K562 (cell line): ENCODE measurements at regions not wholly inside any gene's neighbourhood (a gene's known extent, or its start where the extent isn't known, plus 50 kb on each side); places are given as distances from the start of the nearest gene placed in this dataset.

ENCODE experiments used
- IRF2 ChIP-seq: sonication (generic); formaldehyde crosslinking; IDR thresholded peaks from 2 replicates; pipeline ENCODE4 v1.8.1; 2022; ENCODE audit warnings: mild to moderate bottlenecking, missing genetic modification reagents
- MCM5 ChIP-seq: fragments of 450-650 bp; IDR thresholded peaks from 2 replicates; pipeline ENCODE4 v1.6.1; 2016; ENCODE audit warnings: low read depth
- MLX ChIP-seq, 2 experiments: fragments of 450-650 bp in 1 of 2; sonication (generic) in 1 of 2; formaldehyde crosslinking; conservative IDR thresholded peaks; 2 replicates each; pipeline versions ENCODE4 v1.4.0 to v1.8.1; 2020 to 2022; ENCODE audit warnings: mild to moderate bottlenecking in 1 of 2, missing genetic modification reagents in 1 of 2
- PKNOX1 ChIP-seq: fragments of 450-650 bp; IDR thresholded peaks from 2 replicates; pipeline ENCODE4 v1.6.1; 2016
- RBM25 ChIP-seq: fragments of 200-400 bp; formaldehyde crosslinking; IDR thresholded peaks from 2 replicates; pipeline ENCODE4 v1.6.1; 2018; ENCODE audit warnings: low read length, low read depth, moderate library complexity; ENCODE audit not compliant: severe bottlenecking
- SP2 ChIP-seq: IDR thresholded peaks from 2 replicates; pipeline ENCODE4 v1.6.1; 2011; ENCODE audit warnings: mild to moderate bottlenecking, low read depth, low read length, moderate library complexity; ENCODE audit not compliant: poor library complexity, severe bottlenecking; ENCODE audit errors: extremely low read depth
- TCF7L2 ChIP-seq: fragments of 150-350 bp; IDR thresholded peaks from 2 replicates; pipeline ENCODE4 v1.6.1; 2016; ENCODE audit warnings: low read depth, mild to moderate bottlenecking, low read length, moderate library complexity
- TEAD4 ChIP-seq, 2 experiments: sonication (generic) in 1 of 2; formaldehyde crosslinking in 1 of 2; IDR thresholded peaks; 2 replicates each; pipeline versions ENCODE4 v1.6.1 to v1.8.0; 2012 to 2022; ENCODE audit warnings: borderline replicate concordance in 1 of 2, inconsistent platforms in 1 of 2, low read length in 1 of 2, mild to moderate bottlenecking in 1 of 2, missing genetic modification reagents in 1 of 2
- TFAP4 ChIP-seq: sonication (generic); formaldehyde crosslinking; IDR thresholded peaks from 2 replicates; pipeline ENCODE4 v1.8.0; 2022; ENCODE audit warnings: missing genetic modification reagents, mild to moderate bottlenecking, moderate library complexity, borderline replicate concordance
- TFE3 ChIP-seq: fragments of 450-650 bp; formaldehyde crosslinking; IDR thresholded peaks from 2 replicates; pipeline ENCODE4 v1.4.0; 2020; ENCODE audit warnings: mild to moderate bottlenecking, mixed read lengths
- ZKSCAN8 ChIP-seq: fragments of 200-800 bp; sonication (Bioruptor generic); IDR thresholded peaks from 2 replicates; pipeline ENCODE4 v1.6.1; 2016; ENCODE audit warnings: missing genetic modification characterization, missing compliant biosample characterization

- TF ChIP-seq RBM25, result no peak
- TF ChIP-seq MLX (CRISPR knock-in tag; conservative IDR thresholded peaks at IDR 0.05), result no peak
- no peak for TF ChIP-seq TCF7L2
- no peak for TF ChIP-seq ZKSCAN8 (CRISPR knock-in tag)
- no peak for TF ChIP-seq MCM5
- no peak for TF ChIP-seq TEAD4 (IDR thresholded peaks at IDR 0.05; ENCODE audit: low read length)
- TF ChIP-seq TEAD4 (CRISPR knock-in tag; IDR thresholded peaks at IDR 0.05; ENCODE audit: borderline replicate concordance), result no peak
- TF ChIP-seq TFAP4, result no peak
- TF ChIP-seq TFE3 (CRISPR knock-in tag), result no peak
- no peak for TF ChIP-seq PKNOX1
- TF ChIP-seq IRF2 (CRISPR knock-in tag), result no peak
- TF ChIP-seq SP2, result no peak
Measured at GRCh38 chr6:11397622-11398450, 139.7 kb upstream of the TMEM170B start.
